Astrocyte (in vitro differentiated cells and primary cell): ENCODE measurements at regions not wholly inside any gene's neighbourhood (a gene's known extent, or its start where the extent isn't known, plus 50 kb on each side); places are given as distances from the start of the nearest gene placed in this dataset.
"Not testable (repeated sequence)": the region's sequence is repeated elsewhere in the genome, so short reads cannot be mapped to it uniquely, and the experiment has no call there.

Experiments used
- DNase-seq: peaks from one replicate; pipeline ENCODE4 v3.0.0-alpha.2; 2010; ENCODE audit warnings: low read depth
- FAIRE-seq: peaks from 2 replicates; lab custom pipeline; 2011; peaks lifted over from hg19 to GRCh38; lab: Jason Lieb, UNC
- H2AFZ ChIP-seq: 2 replicates; pipeline ENCODE4 v1.6.0; 2012; ENCODE audit warnings: low read depth, low read length, inconsistent platforms
- H3K27ac ChIP-seq: 2 replicates; pipeline ENCODE4 v1.5.1; 2011; ENCODE audit warnings: low read depth, low read length, inconsistent platforms
- H3K27me3 ChIP-seq: 2 replicates; pipeline ENCODE4 v1.6.0; 2011; ENCODE audit warnings: low read length, inconsistent platforms; ENCODE audit not compliant: insufficient read depth
- H3K36me3 ChIP-seq: 2 replicates; pipeline ENCODE4 v1.5.1; 2011; ENCODE audit warnings: low read length, inconsistent platforms; ENCODE audit not compliant: insufficient read depth
- H3K4me1 ChIP-seq: 2 replicates; pipeline ENCODE4 v1.5.1; 2011; ENCODE audit warnings: low read length, inconsistent platforms; ENCODE audit not compliant: insufficient read depth
- H3K4me2 ChIP-seq: 2 replicates; pipeline ENCODE4 v1.6.0; 2012; ENCODE audit warnings: low read length, inconsistent platforms
- H3K4me3 ChIP-seq: 2 replicates; pipeline ENCODE4 v1.5.1; 2011; ENCODE audit warnings: low read depth, mild to moderate bottlenecking, low read length, inconsistent platforms; ENCODE audit not compliant: insufficient read depth
- H3K79me2 ChIP-seq: 2 replicates; pipeline ENCODE4 v1.6.0; 2012; ENCODE audit warnings: mild to moderate bottlenecking, low read length, inconsistent platforms; ENCODE audit not compliant: insufficient read depth
- H3K9ac ChIP-seq: 2 replicates; pipeline ENCODE4 v1.6.0; 2012; ENCODE audit warnings: mild to moderate bottlenecking, low read length, inconsistent platforms
- H3K9me3 ChIP-seq: 2 replicates; pipeline ENCODE4 v1.5.1; 2012; ENCODE audit warnings: low read depth, mild to moderate bottlenecking, low read length, inconsistent platforms; ENCODE audit not compliant: insufficient read depth
- H4K20me1 ChIP-seq: 2 replicates; pipeline ENCODE4 v1.6.0; 2012; ENCODE audit warnings: low read length, inconsistent platforms; ENCODE audit not compliant: insufficient read depth
- H3K27ac Mint-ChIP-seq: one replicate; pipeline ENCODE4 v1.8.0; 2021; ENCODE audit warnings: mild to moderate bottlenecking, mixed read lengths; ENCODE audit not compliant: unreplicated experiment
- H3K27me3 Mint-ChIP-seq: one replicate; pipeline ENCODE4 v1.8.0; 2021; ENCODE audit warnings: low read depth, mixed read lengths; ENCODE audit not compliant: unreplicated experiment
- H3K36me3 Mint-ChIP-seq: one replicate; pipeline ENCODE4 v1.8.0; 2021; ENCODE audit warnings: low read depth, mixed read lengths; ENCODE audit not compliant: unreplicated experiment
- H3K4me1 Mint-ChIP-seq: one replicate; pipeline ENCODE4 v1.8.0; 2021; ENCODE audit warnings: low read depth, mixed read lengths; ENCODE audit not compliant: unreplicated experiment
- H3K4me3 Mint-ChIP-seq: one replicate; pipeline ENCODE4 v1.8.0; 2021; ENCODE audit warnings: mild to moderate bottlenecking, moderate library complexity, mixed read lengths; ENCODE audit not compliant: unreplicated experiment
- H3K9me3 Mint-ChIP-seq: one replicate; pipeline ENCODE4 v1.8.0; 2021; ENCODE audit warnings: mild to moderate bottlenecking, mixed read lengths; ENCODE audit not compliant: unreplicated experiment
- CTCF ChIP-seq: IDR thresholded peaks from 2 replicates; pipeline ENCODE4 v1.5.1; 2011; ENCODE audit warnings: low read depth, mild to moderate bottlenecking, inconsistent platforms, low read length, moderate library complexity; ENCODE audit not compliant: insufficient read depth
- EZH2 ChIP-seq: IDR thresholded peaks from 2 replicates; pipeline ENCODE4 v1.6.1; 2012; ENCODE audit warnings: mild to moderate bottlenecking, low read length, inconsistent platforms; ENCODE audit not compliant: insufficient read depth

GRCh38 chr4:116118221-116118620 lies 967.2 kb downstream of the TRAM1L1 start:
- H3K4me3 ChIP-seq = no peak overlapping the region
- no peak overlapping the region for H3K27ac Mint-ChIP-seq
- H3K36me3 ChIP-seq = no peaks in the 10 kb centered on the region
- no peaks in the 10 kb centered on the region for H3K79me2 ChIP-seq
- H3K4me2 ChIP-seq = no peak overlapping the region
- H3K27me3 ChIP-seq = no peaks in the 10 kb centered on the region
- no peaks in the 10 kb centered on the region for H4K20me1 ChIP-seq
- no peak for DNase-seq
- peaks cover 8% of the 10 kb centered on the region for H3K4me1 Mint-ChIP-seq
- H3K9ac ChIP-seq = no peak overlapping the region
- FAIRE-seq = no peak
- H3K9me3 ChIP-seq = no peaks in the 10 kb centered on the region
- no peaks in the 10 kb centered on the region for H3K4me1 ChIP-seq
- no peaks in the 10 kb centered on the region for H3K9me3 Mint-ChIP-seq
- no peak overlapping the region for H2AFZ ChIP-seq
- TF ChIP-seq EZH2 = no peak
- TF ChIP-seq CTCF = no peak
- no peak overlapping the region for H3K27ac ChIP-seq
- no peaks in the 10 kb centered on the region for H3K27me3 Mint-ChIP-seq
- H3K4me3 Mint-ChIP-seq = no peak overlapping the region
- no peaks in the 10 kb centered on the region for H3K36me3 Mint-ChIP-seq

GRCh38 chr4:116112861-116113260 lies 972.5 kb downstream of the TRAM1L1 start:
- H3K4me1 Mint-ChIP-seq, H3K9me3 ChIP-seq, H3K4me3 Mint-ChIP-seq, H3K27me3 ChIP-seq, H3K79me2 ChIP-seq, H3K4me3 ChIP-seq, H3K9ac ChIP-seq, H3K4me2 ChIP-seq, H3K36me3 Mint-ChIP-seq, H3K4me1 ChIP-seq, H3K27me3 Mint-ChIP-seq, H2AFZ ChIP-seq, DNase-seq, H4K20me1 ChIP-seq, FAIRE-seq, H3K36me3 ChIP-seq, H3K27ac Mint-ChIP-seq, H3K27ac ChIP-seq, H3K9me3 Mint-ChIP-seq: not testable (repeated sequence)

DNA sequence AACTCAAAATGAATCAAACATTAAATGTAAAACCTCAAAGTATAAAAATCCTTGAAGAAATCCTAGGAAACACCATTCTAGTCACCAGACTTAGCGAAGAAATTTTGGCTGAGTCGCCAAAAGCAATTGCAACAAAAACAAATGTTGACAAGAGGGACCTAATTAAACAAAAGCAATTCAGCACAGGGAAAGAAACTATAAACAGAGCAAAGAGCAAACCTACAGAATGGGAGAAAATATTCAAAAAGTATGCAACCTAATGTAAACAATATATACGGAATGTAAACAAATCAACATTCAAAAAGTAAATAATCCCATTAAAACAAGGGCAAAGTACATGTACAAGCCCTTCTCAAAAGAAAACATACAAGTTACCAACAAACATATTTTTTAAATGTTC lies 974.7 kb downstream of the TRAM1L1 start:
- Mint-ChIP-seq H3K27me3 (no peaks in the 10 kb centered on the region), H3K4me1 (no peaks in the 10 kb centered on the region), H3K4me3 (no peak overlapping the region), H3K36me3 (no peaks in the 10 kb centered on the region), H3K9me3 (no peaks in the 10 kb centered on the region), H3K27ac (no peak overlapping the region)
- no peak overlapping the region for H3K4me3 ChIP-seq
- H4K20me1 ChIP-seq = no peaks in the 10 kb centered on the region
- H2AFZ ChIP-seq = no peak overlapping the region
- no peaks in the 10 kb centered on the region for H3K79me2 ChIP-seq
- no peaks in the 10 kb centered on the region for H3K9me3 ChIP-seq
- H3K4me2 ChIP-seq = no peak overlapping the region
- FAIRE-seq (no peak), DNase-seq (no peak)
- no peaks in the 10 kb centered on the region for H3K36me3 ChIP-seq
- no peak overlapping the region for H3K9ac ChIP-seq
- H3K27ac ChIP-seq = no peak overlapping the region
- H3K4me1 ChIP-seq = no peaks in the 10 kb centered on the region
- H3K27me3 ChIP-seq = no peaks in the 10 kb centered on the region
- TF ChIP-seq EZH2 = no peak
- TF ChIP-seq CTCF = no peak
